Activated naive CD4-positive, alpha-beta T cell treated with anti-CD3 and anti-CD28 coated beads, Interleukin-2, amount 10 ng/mL, durations not matched to agents 7 days and 5 days (primary cell): ENCODE measurements at regions not wholly inside any gene's neighbourhood (a gene's known extent, or its start where the extent isn't known, plus 50 kb on each side); places are given as distances from the start of the nearest gene placed in this dataset.
"Not testable (repeated sequence)": the region's sequence is repeated elsewhere in the genome, so short reads cannot be mapped to it uniquely, and the experiment has no call there.

Source experiments
- CTCF ChIA-PET: fragments of 350-600 bp; sonication (Branson Sonifier 250); formaldehyde crosslinking; loops from one replicate; lab custom pipeline; 2021; ENCODE audit warnings: antibody characterized with exemption; lab: Charles Lee
- DNase-seq: peaks from one replicate; pipeline ENCODE4 v3.0.0-alpha.2; 2020
- H3K27ac Mint-ChIP-seq: one replicate; pipeline ENCODE4 v1.8.0; 2021; ENCODE audit warnings: mild to moderate bottlenecking, moderate library complexity, mixed read lengths
- H3K27me3 Mint-ChIP-seq: one replicate; pipeline ENCODE4 v1.8.0; 2021; ENCODE audit warnings: mild to moderate bottlenecking, mixed read lengths
- H3K36me3 Mint-ChIP-seq: one replicate; pipeline ENCODE4 v1.8.0; 2021; ENCODE audit warnings: mixed read lengths
- H3K4me1 Mint-ChIP-seq: one replicate; pipeline ENCODE4 v1.8.0; 2021; ENCODE audit warnings: mixed read lengths
- H3K4me3 Mint-ChIP-seq: one replicate; pipeline ENCODE4 v1.8.0; 2021; ENCODE audit warnings: mild to moderate bottlenecking, moderate library complexity, mixed read lengths
- H3K9me3 Mint-ChIP-seq: one replicate; pipeline ENCODE4 v1.8.0; 2021; ENCODE audit warnings: mixed read lengths

- CTCF ChIA-PET, result no interaction called here
- DNase-seq, result no peak
- Mint-ChIP-seq H3K4me3 (no peak overlapping the region), H3K27ac (no peak overlapping the region), H3K36me3 (no peaks in the 10 kb centered on the region), H3K9me3 (no peaks in the 10 kb centered on the region), H3K27me3 (peaks cover 6% of the 10 kb centered on the region), H3K4me1 (peaks cover 7% of the 10 kb centered on the region)
Observed at GRCh38 chr6:154611241-154611640, 100.8 kb upstream of the CNKSR3 start.

- DNase-seq, result no peak
- no peak overlapping the region for H3K27ac Mint-ChIP-seq
- peaks cover 1% of the 10 kb centered on the region for H3K4me1 Mint-ChIP-seq
- no peaks in the 10 kb centered on the region for H3K9me3 Mint-ChIP-seq
- no peaks in the 10 kb centered on the region for H3K36me3 Mint-ChIP-seq
- CTCF ChIA-PET, result no interaction called here
- no peak overlapping the region for H3K4me3 Mint-ChIP-seq
- H3K27me3 Mint-ChIP-seq, result no peaks in the 10 kb centered on the region
Observed at GRCh38 chr6:154611847-154612246, 101.4 kb upstream of the CNKSR3 start.

- H3K27me3 Mint-ChIP-seq, result no peaks in the 10 kb centered on the region
- no peak overlapping the region for H3K27ac Mint-ChIP-seq
- H3K4me3 Mint-ChIP-seq, result no peak overlapping the region
- H3K4me1 Mint-ChIP-seq, result no peaks in the 10 kb centered on the region
- DNase-seq, result no peak
- no peaks in the 10 kb centered on the region for H3K36me3 Mint-ChIP-seq
- no peaks in the 10 kb centered on the region for H3K9me3 Mint-ChIP-seq
- CTCF ChIA-PET, result no interaction called here
Observed at GRCh38 chr6:154613137-154613676, 102.7 kb upstream of the CNKSR3 start.

GRCh38 chr6:154614101-154614500 lies 103.6 kb upstream of the CNKSR3 start:
- DNase-seq, result no peak
- H3K9me3 Mint-ChIP-seq, result no peaks in the 10 kb centered on the region
- CTCF ChIA-PET, result no interaction called here
- no peak overlapping the region for H3K4me3 Mint-ChIP-seq
- no peaks in the 10 kb centered on the region for H3K4me1 Mint-ChIP-seq
- no peaks in the 10 kb centered on the region for H3K27me3 Mint-ChIP-seq
- no peak overlapping the region for H3K27ac Mint-ChIP-seq
- no peaks in the 10 kb centered on the region for H3K36me3 Mint-ChIP-seq

GRCh38 chr6:154614641-154615040 lies 104.2 kb upstream of the CNKSR3 start:
- Mint-ChIP-seq H3K27me3 (no peaks in the 10 kb centered on the region), H3K9me3 (no peaks in the 10 kb centered on the region), H3K4me3 (no peak overlapping the region), H3K36me3 (no peaks in the 10 kb centered on the region), H3K27ac (no peak overlapping the region), H3K4me1 (no peaks in the 10 kb centered on the region)
- no peak for DNase-seq
- CTCF ChIA-PET, result no interaction called here

- Mint-ChIP-seq H3K9me3 (no peaks in the 10 kb centered on the region), H3K4me3 (no peak overlapping the region), H3K27ac (no peak overlapping the region), H3K36me3 (no peaks in the 10 kb centered on the region), H3K27me3 (no peaks in the 10 kb centered on the region), H3K4me1 (no peaks in the 10 kb centered on the region)
- CTCF ChIA-PET, result no interaction called here
- DNase-seq, result no peak
Observed at GRCh38 chr6:154615483-154616025, 105.1 kb upstream of the CNKSR3 start.

GRCh38 chr6:154617175-154617574 lies 106.7 kb upstream of the CNKSR3 start:
- Mint-ChIP-seq H3K36me3 (no peaks in the 10 kb centered on the region), H3K27me3 (no peaks in the 10 kb centered on the region), H3K4me3 (no peak overlapping the region), H3K4me1 (no peaks in the 10 kb centered on the region), H3K9me3 (no peaks in the 10 kb centered on the region), H3K27ac (no peak overlapping the region)
- CTCF ChIA-PET, result no interaction called here
- no peak for DNase-seq

- H3K4me1 Mint-ChIP-seq, result no peaks in the 10 kb centered on the region
Observed at GRCh38 chr6:154619146-154619545, 108.7 kb upstream of the CNKSR3 start.

GRCh38 chr6:154621686-154622085 lies 111.2 kb upstream of the CNKSR3 start:
- DNase-seq, result no peak
- H3K27me3 Mint-ChIP-seq, result no peaks in the 10 kb centered on the region
- H3K36me3 Mint-ChIP-seq, result no peaks in the 10 kb centered on the region
- no peak overlapping the region for H3K4me3 Mint-ChIP-seq
- CTCF ChIA-PET, result no interaction called here
- H3K27ac Mint-ChIP-seq, result no peak overlapping the region
- H3K4me1 Mint-ChIP-seq, result no peaks in the 10 kb centered on the region
- H3K9me3 Mint-ChIP-seq, result no peaks in the 10 kb centered on the region

More at GRCh38 chr6:154619146-154619545, 108.7 kb upstream of the CNKSR3 start:
- Mint-ChIP-seq H3K36me3 (no peaks in the 10 kb centered on the region), H3K27me3 (no peaks in the 10 kb centered on the region), H3K4me3 (no peak overlapping the region), H3K27ac (no peak overlapping the region), H3K9me3 (no peaks in the 10 kb centered on the region)
- CTCF ChIA-PET, result no interaction called here
- no peak for DNase-seq

GRCh38 chr6:154622618-154623336 lies 110.4 kb upstream of the SCAF8 start:
- Mint-ChIP-seq H3K4me1 (no peaks in the 10 kb centered on the region), H3K27ac (no peak overlapping the region), H3K36me3 (no peaks in the 10 kb centered on the region), H3K9me3 (no peaks in the 10 kb centered on the region), H3K4me3 (no peak overlapping the region), H3K27me3 (no peaks in the 10 kb centered on the region)
- CTCF ChIA-PET, result no interaction called here
- DNase-seq, result no peak

- no peaks in the 10 kb centered on the region for H3K36me3 Mint-ChIP-seq
- H3K27me3 Mint-ChIP-seq, result no peaks in the 10 kb centered on the region
- no peak for DNase-seq
- H3K4me3 Mint-ChIP-seq, result no peak overlapping the region
- H3K27ac Mint-ChIP-seq, result no peak overlapping the region
- CTCF ChIA-PET, result no interaction called here
- no peaks in the 10 kb centered on the region for H3K4me1 Mint-ChIP-seq
- H3K9me3 Mint-ChIP-seq, result no peaks in the 10 kb centered on the region
Observed at GRCh38 chr6:154623391-154623790, 109.8 kb upstream of the SCAF8 start.

GRCh38 chr6:154624038-154624599 lies 109.1 kb upstream of the SCAF8 start:
- DNase-seq, result no peak
- Mint-ChIP-seq H3K27ac (no peak overlapping the region), H3K27me3 (no peaks in the 10 kb centered on the region), H3K9me3 (no peaks in the 10 kb centered on the region), H3K36me3 (no peaks in the 10 kb centered on the region), H3K4me1 (no peaks in the 10 kb centered on the region), H3K4me3 (no peak overlapping the region)
- CTCF ChIA-PET, result no interaction called here

GRCh38 chr6:154624727-154625126 lies 108.5 kb upstream of the SCAF8 start:
- CTCF ChIA-PET, H3K9me3 Mint-ChIP-seq, H3K4me3 Mint-ChIP-seq, H3K27ac Mint-ChIP-seq, H3K4me1 Mint-ChIP-seq, H3K27me3 Mint-ChIP-seq, H3K36me3 Mint-ChIP-seq, DNase-seq: not testable (repeated sequence)

- H3K4me3 Mint-ChIP-seq, result no peak overlapping the region
- no peak overlapping the region for H3K27ac Mint-ChIP-seq
- no peaks in the 10 kb centered on the region for H3K4me1 Mint-ChIP-seq
- H3K27me3 Mint-ChIP-seq, result no peaks in the 10 kb centered on the region
- no peak for DNase-seq
- H3K36me3 Mint-ChIP-seq, result no peaks in the 10 kb centered on the region
- CTCF ChIA-PET, result no interaction called here
- no peaks in the 10 kb centered on the region for H3K9me3 Mint-ChIP-seq
Observed at GRCh38 chr6:154625721-154626120, 107.5 kb upstream of the SCAF8 start.

GRCh38 chr6:154629127-154629526 lies 104.1 kb upstream of the SCAF8 start:
- CTCF ChIA-PET, result no interaction called here
- no peaks in the 10 kb centered on the region for H3K36me3 Mint-ChIP-seq
- no peak for DNase-seq
- H3K4me1 Mint-ChIP-seq, result no peaks in the 10 kb centered on the region
- H3K27ac Mint-ChIP-seq, result no peak overlapping the region
- H3K9me3 Mint-ChIP-seq, result no peaks in the 10 kb centered on the region
- no peaks in the 10 kb centered on the region for H3K27me3 Mint-ChIP-seq
- H3K4me3 Mint-ChIP-seq, result no peak overlapping the region
